HG03354 (cell line): ENCODE measurements at regions not wholly inside any gene's neighbourhood (a gene's known extent, or its start where the extent isn't known, plus 50 kb on each side); places are given as distances from the start of the nearest gene placed in this dataset.

ENCODE experiments used
- ATAC-seq: cut with Tn5 transposase; IDR thresholded peaks from one replicate; pipeline ENCODE4 v1.9.1; 2021; ENCODE audit warnings: mild to moderate bottlenecking; ENCODE audit not compliant: unreplicated experiment, poor library complexity, severe bottlenecking

GRCh38 chr14:29321646-29322045 is 555.1 kb downstream of the FOXG1 start:
- no peak for ATAC-seq

GRCh38 chr14:29339494-29340172 is 573.0 kb downstream of the FOXG1 start:
- ATAC-seq: no peak

GRCh38 chr14:29348504-29348903 is 579.1 kb downstream of the PRKD1 start:
- ATAC-seq: no peak

- ATAC-seq: no peak
Observed at GRCh38 chr14:29350496-29350895, 577.2 kb downstream of the PRKD1 start.

GRCh38 chr14:29351996-29352705 is 575.5 kb downstream of the PRKD1 start:
- no peak for ATAC-seq

GRCh38 chr14:29352706-29353080 is 575.0 kb downstream of the PRKD1 start:
- no peak for ATAC-seq

- ATAC-seq: no peak
Observed at GRCh38 chr14:29353513-29353912, 574.1 kb downstream of the PRKD1 start.

GRCh38 chr14:29354486-29354885 is 573.2 kb downstream of the PRKD1 start:
- ATAC-seq: no peak

GRCh38 chr14:29355331-29355730 is 572.3 kb downstream of the PRKD1 start:
- ATAC-seq: no peak

GRCh38 chr14:29355846-29356245 is 571.8 kb downstream of the PRKD1 start:
- no peak for ATAC-seq

GRCh38 chr14:29360656-29361055 is 567.0 kb downstream of the PRKD1 start:
- no peak for ATAC-seq

- ATAC-seq: no peak
Observed at GRCh38 chr14:29370024-29370423, 557.6 kb downstream of the PRKD1 start.

- no peak for ATAC-seq
Observed at GRCh38 chr14:29376237-29376636, 551.4 kb downstream of the PRKD1 start.

- no peak for ATAC-seq
Observed at GRCh38 chr14:29380826-29381225, 546.8 kb downstream of the PRKD1 start.

- ATAC-seq: no peak
Observed at GRCh38 chr14:29388571-29388970, 539.1 kb downstream of the PRKD1 start.

- ATAC-seq: no peak
Observed at GRCh38 chr14:29390081-29390832, 537.4 kb downstream of the PRKD1 start.

- no peak for ATAC-seq
Observed at GRCh38 chr14:29391231-29391630, 536.4 kb downstream of the PRKD1 start.

- no peak for ATAC-seq
Observed at GRCh38 chr14:29391801-29392200, 535.8 kb downstream of the PRKD1 start.

- no peak for ATAC-seq
Observed at GRCh38 chr14:29392287-29392686, 535.4 kb downstream of the PRKD1 start.

- ATAC-seq: no peak
Observed at GRCh38 chr14:29403091-29403490, 524.6 kb downstream of the PRKD1 start.

- ATAC-seq: peak; percentile 74
Observed at GRCh38 chr14:29410581-29410980, 517.1 kb downstream of the PRKD1 start.
